ENCODE measurements at regions not wholly inside any gene's neighbourhood (a gene's known extent, or its start where the extent isn't known, plus 50 kb on each side); places are given as distances from the start of the nearest gene placed in this dataset.

DNA sequence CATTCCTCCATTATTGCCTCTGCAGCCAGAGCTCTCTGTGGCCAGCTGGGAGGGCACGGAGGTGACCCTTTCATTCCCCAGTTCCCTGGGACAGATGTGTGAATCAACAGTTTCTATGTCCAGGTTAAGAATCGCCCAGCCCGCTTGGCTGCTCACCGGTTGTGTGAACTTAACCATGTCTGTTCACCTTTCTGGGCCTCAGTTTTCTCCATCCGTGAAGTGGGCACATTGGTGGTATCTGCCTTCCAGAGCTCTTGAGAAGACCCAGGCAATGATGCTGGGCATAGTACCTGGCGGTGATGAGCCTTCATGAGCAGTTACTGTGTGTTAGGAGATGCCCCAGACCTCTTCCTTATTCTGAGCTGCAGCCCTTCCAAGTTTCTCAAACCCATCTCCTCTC, 238.3 kb downstream of the MATN1 start:
- no peak overlapping the region for H3K27ac ChIP-seq (ENCODE audit: low read length)
- H3K9me3 ChIP-seq (ENCODE audit: control insufficient read depth, insufficient read depth, low read length), result peaks cover 6% of the 10 kb centered on the region
- no peaks in the 10 kb centered on the region for H3K27me3 ChIP-seq (ENCODE audit: control insufficient read depth, insufficient read depth, low read length)
- H3K36me3 ChIP-seq (ENCODE audit: control insufficient read depth, insufficient read depth, low read length), result no peaks in the 10 kb centered on the region
- DNase-seq (ENCODE audit: low read depth, low spot score), result no peak
- no peaks in the 10 kb centered on the region for H3K4me1 ChIP-seq (ENCODE audit: control insufficient read depth, insufficient read depth, low read length)
- WGBS (ENCODE audit: insufficient coverage, insufficient read length), result no CpG with 5 or more reads among the region's 6 CpGs
- no peak overlapping the region for H3K4me3 ChIP-seq (ENCODE audit: low read length)

DNA sequence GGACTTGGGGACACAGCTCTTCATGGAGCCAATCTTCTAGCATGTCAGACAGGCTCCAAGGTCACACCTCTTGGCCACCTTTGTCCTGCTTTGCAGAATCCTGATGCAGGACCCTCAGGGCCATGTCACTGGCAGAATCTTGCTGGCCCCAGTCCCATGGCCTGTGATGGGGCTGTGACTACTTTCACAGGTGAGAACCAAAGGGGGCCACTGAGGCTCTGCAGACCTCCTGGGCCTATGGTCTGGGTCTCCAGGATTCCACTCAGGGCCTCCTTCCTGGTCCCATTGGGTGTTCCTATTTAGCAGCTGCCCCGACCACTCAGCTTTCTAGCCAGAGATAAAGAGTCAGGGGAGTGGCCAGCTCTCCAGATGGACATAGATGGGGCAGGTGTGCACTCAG, 238.7 kb downstream of the MATN1 start:
- DNase-seq (ENCODE audit: low read depth, low spot score), result no peak
- no CpG with 5 or more reads among the region's 1 CpG for WGBS (ENCODE audit: insufficient coverage, insufficient read length)
- H3K27me3 ChIP-seq (ENCODE audit: control insufficient read depth, insufficient read depth, low read length), result no peaks in the 10 kb centered on the region

DNA sequence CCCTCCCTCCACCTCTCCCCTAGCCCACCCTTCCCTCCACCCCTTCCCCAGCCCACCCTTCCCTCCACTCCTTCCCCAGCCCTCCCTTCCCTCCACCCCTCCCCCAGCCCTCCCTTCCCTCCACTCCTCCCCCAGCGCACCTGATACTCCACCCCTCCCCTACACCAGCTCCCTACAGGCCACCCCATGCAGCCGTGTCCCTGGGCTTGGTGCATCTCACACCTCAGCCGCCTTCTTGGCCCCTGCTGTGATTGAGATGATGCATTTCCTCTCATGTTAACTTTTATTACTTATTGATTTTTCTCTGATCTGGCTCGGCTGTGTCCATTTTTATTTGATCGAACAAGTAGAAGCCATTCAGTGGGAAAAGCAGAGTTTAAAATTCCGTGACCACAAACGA, 243.8 kb downstream of the MATN1 start:
- DNase-seq (ENCODE audit: low read depth, low spot score), result no peak
- Histone ChIP-seq H3K27me3 (ENCODE audit: control insufficient read depth, insufficient read depth, low read length) (no peaks in the 10 kb centered on the region), H3K4me1 (ENCODE audit: control insufficient read depth, insufficient read depth, low read length) (no peaks in the 10 kb centered on the region), H3K4me3 (ENCODE audit: low read length) (no peak overlapping the region), H3K27ac (ENCODE audit: low read length) (no peak overlapping the region), H3K9me3 (ENCODE audit: control insufficient read depth, insufficient read depth, low read length) (peaks cover 6% of the 10 kb centered on the region), H3K36me3 (ENCODE audit: control insufficient read depth, insufficient read depth, low read length) (no peaks in the 10 kb centered on the region)
- WGBS (ENCODE audit: insufficient coverage, insufficient read length), result no CpG with 5 or more reads among the region's 7 CpGs

More for the DNA sequence above, 238.7 kb downstream of the MATN1 start:
- no peak overlapping the region for H3K4me3 ChIP-seq (ENCODE audit: low read length)
- H3K36me3 ChIP-seq (ENCODE audit: control insufficient read depth, insufficient read depth, low read length), result no peaks in the 10 kb centered on the region
- H3K9me3 ChIP-seq (ENCODE audit: control insufficient read depth, insufficient read depth, low read length), result peaks cover 6% of the 10 kb centered on the region
- no peaks in the 10 kb centered on the region for H3K4me1 ChIP-seq (ENCODE audit: control insufficient read depth, insufficient read depth, low read length)
- H3K27ac ChIP-seq (ENCODE audit: low read length), result no peak overlapping the region

DNA sequence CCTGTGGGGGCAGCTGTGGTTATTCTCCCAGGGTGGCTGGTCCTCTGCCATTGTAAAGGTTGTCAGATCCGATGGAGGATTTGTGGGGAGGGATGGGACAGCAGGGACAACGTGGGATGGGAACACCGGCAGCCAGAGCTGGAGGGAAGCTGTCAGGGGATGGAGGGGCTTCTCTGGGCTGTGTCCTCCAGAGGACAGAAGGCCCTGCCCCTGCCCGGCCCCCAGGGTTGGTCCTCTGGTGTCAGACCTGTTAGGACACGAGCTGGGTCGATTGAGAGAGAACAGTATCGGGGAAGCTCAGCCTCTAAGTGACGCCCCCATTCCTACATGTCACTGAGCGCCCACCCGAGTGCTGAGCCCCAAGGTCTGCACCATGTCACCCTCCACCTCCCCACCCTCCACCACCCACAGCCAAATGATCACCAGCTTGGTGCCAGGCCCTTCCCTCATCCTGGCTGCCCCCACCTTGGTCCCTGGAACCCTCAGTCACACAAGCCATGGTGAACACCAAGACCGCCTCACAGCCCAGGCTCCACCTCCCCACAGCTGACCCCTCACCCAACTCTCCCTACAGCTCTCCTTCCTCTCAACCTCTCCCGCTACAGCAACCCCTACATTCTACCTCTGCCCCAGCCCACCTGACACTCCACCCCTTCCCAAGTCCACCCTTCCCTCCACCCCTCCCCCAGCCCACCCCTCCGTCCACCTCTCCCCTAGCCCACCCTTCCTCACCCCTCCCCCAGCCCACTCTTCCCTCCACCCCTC, 244.4 kb downstream of the MATN1 start:
- H3K27me3 ChIP-seq (ENCODE audit: control insufficient read depth, insufficient read depth, low read length), result no peaks in the 10 kb centered on the region
- H3K4me1 ChIP-seq (ENCODE audit: control insufficient read depth, insufficient read depth, low read length), result no peaks in the 10 kb centered on the region
- peaks cover 3% of the 10 kb centered on the region; the same call in 1 of the 2 replicates for H3K9me3 ChIP-seq (ENCODE audit: control insufficient read depth, insufficient read depth, low read length)
- H3K36me3 ChIP-seq (ENCODE audit: control insufficient read depth, insufficient read depth, low read length), result no peaks in the 10 kb centered on the region
- DNase-seq (ENCODE audit: low read depth, low spot score), result no peak
- no peak overlapping the region for H3K27ac ChIP-seq (ENCODE audit: low read length)
- WGBS (ENCODE audit: insufficient coverage, insufficient read length), result no CpG with 5 or more reads among the region's 13 CpGs
- no peak overlapping the region for H3K4me3 ChIP-seq (ENCODE audit: low read length)

DNA sequence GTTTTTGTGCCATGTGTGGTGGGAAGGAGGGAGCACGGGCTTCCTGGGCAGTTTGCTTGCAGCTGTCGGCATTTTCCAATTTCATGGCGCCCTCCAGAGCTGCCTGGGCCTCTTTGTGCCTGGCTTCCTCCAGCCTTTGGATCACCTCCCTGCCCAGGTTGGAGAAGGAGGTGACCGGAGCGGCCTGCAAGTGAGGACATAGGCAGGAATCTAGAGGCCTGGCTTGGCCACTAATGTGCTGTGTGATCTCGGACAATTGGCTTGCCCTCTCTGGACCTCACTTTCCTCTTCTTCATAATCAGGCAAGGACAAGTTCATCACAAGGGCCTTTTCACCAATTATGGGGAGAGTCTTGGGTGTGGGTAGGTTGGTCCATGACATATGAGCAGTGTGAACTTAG, 245.1 kb downstream of the MATN1 start:
- H3K27me3 ChIP-seq (ENCODE audit: control insufficient read depth, insufficient read depth, low read length), result no peaks in the 10 kb centered on the region
- H3K4me3 ChIP-seq (ENCODE audit: low read length), result no peak overlapping the region
- H3K9me3 ChIP-seq (ENCODE audit: control insufficient read depth, insufficient read depth, low read length), result peaks cover 3% of the 10 kb centered on the region; the same call in 1 of the 2 replicates
- no peak overlapping the region for H3K27ac ChIP-seq (ENCODE audit: low read length)
- DNase-seq (ENCODE audit: low read depth, low spot score), result no peak
- no peaks in the 10 kb centered on the region for H3K4me1 ChIP-seq (ENCODE audit: control insufficient read depth, insufficient read depth, low read length)
- no CpG with 5 or more reads among the region's 6 CpGs for WGBS (ENCODE audit: insufficient coverage, insufficient read length)
- no peaks in the 10 kb centered on the region for H3K36me3 ChIP-seq (ENCODE audit: control insufficient read depth, insufficient read depth, low read length)

- no peak overlapping the region for H3K4me3 ChIP-seq (ENCODE audit: low read length)
- DNase-seq (ENCODE audit: low read depth, low spot score), result no peak
- no CpG with 5 or more reads among the region's 8 CpGs for WGBS (ENCODE audit: insufficient coverage, insufficient read length)
Measured at GRCh38 chr1:30477588-30477987, 245.8 kb downstream of the MATN1 start.

DNA sequence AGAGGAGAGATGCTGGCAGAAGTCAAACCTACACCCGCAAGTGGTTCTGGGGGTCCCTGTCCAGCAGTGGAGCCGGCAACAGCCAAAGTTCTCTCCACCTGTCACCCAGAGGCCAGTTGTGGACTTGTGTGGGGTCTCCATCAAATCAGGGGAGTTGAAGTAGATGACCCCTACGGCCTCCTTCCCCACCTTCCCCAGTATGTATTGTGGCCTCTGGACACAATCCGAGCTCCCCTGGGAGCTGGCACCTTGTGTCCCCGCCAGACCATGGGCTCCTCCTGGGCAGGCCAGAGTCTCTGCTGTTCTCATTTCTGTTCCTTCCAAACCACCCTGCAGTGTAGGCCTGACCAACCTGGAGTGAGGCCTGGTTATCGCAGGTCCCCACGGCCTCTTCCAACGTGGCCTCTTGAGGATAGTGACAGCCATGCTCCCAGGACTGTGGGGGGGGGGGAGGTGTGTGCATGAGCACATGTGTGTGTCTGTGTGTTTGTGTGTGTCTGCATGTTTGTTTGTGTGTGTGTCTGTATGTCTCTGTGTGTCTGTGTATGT, 246.4 kb downstream of the MATN1 start:
- H3K27me3 ChIP-seq (ENCODE audit: control insufficient read depth, insufficient read depth, low read length), result no peaks in the 10 kb centered on the region
- no peak overlapping the region for H3K27ac ChIP-seq (ENCODE audit: low read length)
- no CpG with 5 or more reads among the region's 8 CpGs for WGBS (ENCODE audit: insufficient coverage, insufficient read length)
- H3K9me3 ChIP-seq (ENCODE audit: control insufficient read depth, insufficient read depth, low read length), result 0 out of 2 replicates have a peak, but pooled peaks cover 1% of the 10 kb centered on the region
- no peaks in the 10 kb centered on the region for H3K36me3 ChIP-seq (ENCODE audit: control insufficient read depth, insufficient read depth, low read length)
- no peaks in the 10 kb centered on the region for H3K4me1 ChIP-seq (ENCODE audit: control insufficient read depth, insufficient read depth, low read length)
- H3K4me3 ChIP-seq (ENCODE audit: low read length), result no peak overlapping the region
- DNase-seq (ENCODE audit: low read depth, low spot score), result no peak

More at GRCh38 chr1:30477588-30477987, 245.8 kb downstream of the MATN1 start:
- H3K27ac ChIP-seq (ENCODE audit: low read length), result no peak overlapping the region
- H3K4me1 ChIP-seq (ENCODE audit: control insufficient read depth, insufficient read depth, low read length), result no peaks in the 10 kb centered on the region
- H3K27me3 ChIP-seq (ENCODE audit: control insufficient read depth, insufficient read depth, low read length), result no peaks in the 10 kb centered on the region
- H3K9me3 ChIP-seq (ENCODE audit: control insufficient read depth, insufficient read depth, low read length), result 0 out of 2 replicates have a peak, but pooled peaks cover 1% of the 10 kb centered on the region
- H3K36me3 ChIP-seq (ENCODE audit: control insufficient read depth, insufficient read depth, low read length), result no peaks in the 10 kb centered on the region

DNA sequence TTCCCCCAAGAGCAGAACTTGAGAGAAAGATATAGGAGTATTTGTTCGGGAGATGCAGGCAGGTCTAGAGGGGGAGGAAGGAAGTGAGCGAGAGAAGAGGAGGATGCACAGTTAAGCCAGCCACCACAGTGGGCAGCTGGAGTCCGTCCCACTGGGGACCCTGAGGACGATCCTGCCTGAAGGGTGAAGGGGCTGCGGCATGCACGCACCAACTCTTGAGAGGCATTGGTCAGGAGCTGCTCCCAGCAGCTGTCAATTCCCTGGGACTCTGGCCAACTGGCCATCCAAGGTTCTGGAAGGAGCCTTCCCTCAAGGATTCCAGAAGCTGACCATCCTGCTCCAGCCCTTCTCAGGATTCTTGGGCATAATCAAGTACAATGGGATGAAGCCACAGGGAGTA, 246.9 kb downstream of the MATN1 start:
- Histone ChIP-seq H3K4me3 (ENCODE audit: low read length) (no peak overlapping the region), H3K4me1 (ENCODE audit: control insufficient read depth, insufficient read depth, low read length) (no peaks in the 10 kb centered on the region), H3K27ac (ENCODE audit: low read length) (no peak overlapping the region), H3K9me3 (ENCODE audit: control insufficient read depth, insufficient read depth, low read length) (0 out of 2 replicates have a peak, but pooled peaks cover 1% of the 10 kb centered on the region), H3K27me3 (ENCODE audit: control insufficient read depth, insufficient read depth, low read length) (no peaks in the 10 kb centered on the region), H3K36me3 (ENCODE audit: control insufficient read depth, insufficient read depth, low read length) (no peaks in the 10 kb centered on the region)
- no CpG with 5 or more reads among the region's 6 CpGs for WGBS (ENCODE audit: insufficient coverage, insufficient read length)
- DNase-seq (ENCODE audit: low read depth, low spot score), result no peak

DNA sequence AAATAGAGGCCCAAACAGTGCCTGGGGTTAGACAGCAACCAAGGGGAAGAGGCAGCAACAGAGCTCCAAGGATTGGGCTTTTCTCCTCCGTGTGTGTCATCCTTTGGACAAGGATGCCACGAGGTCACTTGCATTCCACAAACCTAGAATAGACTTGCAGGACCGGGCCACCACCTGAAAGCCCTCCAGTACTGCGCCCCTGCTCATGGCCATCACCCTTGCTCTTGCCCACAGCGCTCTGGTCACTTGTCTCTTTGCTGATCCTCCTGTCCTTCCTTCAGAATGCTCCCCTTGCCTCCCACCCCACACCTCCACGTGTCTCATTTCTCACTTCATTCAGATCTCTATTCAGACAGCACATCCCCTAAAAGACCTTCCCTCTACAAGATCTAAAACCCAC, 247.4 kb downstream of the MATN1 start:
- WGBS (ENCODE audit: insufficient coverage, insufficient read length), result no CpG with 5 or more reads among the region's 6 CpGs
- H3K4me3 ChIP-seq (ENCODE audit: low read length), result no peak overlapping the region
- H3K27ac ChIP-seq (ENCODE audit: low read length), result no peak overlapping the region
- H3K36me3 ChIP-seq (ENCODE audit: control insufficient read depth, insufficient read depth, low read length), result no peaks in the 10 kb centered on the region
- no peak for DNase-seq (ENCODE audit: low read depth, low spot score)
- H3K27me3 ChIP-seq (ENCODE audit: control insufficient read depth, insufficient read depth, low read length), result no peaks in the 10 kb centered on the region
- H3K4me1 ChIP-seq (ENCODE audit: control insufficient read depth, insufficient read depth, low read length), result no peaks in the 10 kb centered on the region
- H3K9me3 ChIP-seq (ENCODE audit: control insufficient read depth, insufficient read depth, low read length), result no peaks in the 10 kb centered on the region

DNA sequence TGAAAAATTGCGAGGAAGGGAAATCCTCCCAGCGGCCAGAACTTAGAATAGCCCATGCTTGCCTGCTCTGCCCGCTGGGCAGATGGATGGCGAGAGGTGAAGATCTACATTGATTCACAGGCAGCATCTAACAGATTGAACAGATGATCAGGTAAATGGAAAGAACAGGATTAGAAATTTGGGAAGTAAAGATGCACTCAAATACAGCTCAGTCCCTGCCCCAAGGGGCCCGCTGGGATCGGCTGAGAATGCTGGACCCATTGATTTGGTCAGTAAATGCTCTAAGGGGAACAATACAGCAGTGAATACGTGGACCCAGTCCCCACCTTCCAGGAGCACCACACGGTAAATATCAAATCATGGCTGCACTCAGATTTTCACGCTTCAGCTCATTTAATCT, 248.2 kb downstream of the MATN1 start:
- Histone ChIP-seq H3K4me1 (ENCODE audit: control insufficient read depth, insufficient read depth, low read length) (no peaks in the 10 kb centered on the region), H3K9me3 (ENCODE audit: control insufficient read depth, insufficient read depth, low read length) (no peaks in the 10 kb centered on the region), H3K36me3 (ENCODE audit: control insufficient read depth, insufficient read depth, low read length) (no peaks in the 10 kb centered on the region), H3K4me3 (ENCODE audit: low read length) (no peak overlapping the region), H3K27ac (ENCODE audit: low read length) (no peak overlapping the region), H3K27me3 (ENCODE audit: control insufficient read depth, insufficient read depth, low read length) (no peaks in the 10 kb centered on the region)
- WGBS (ENCODE audit: insufficient coverage, insufficient read length), result no CpG with 5 or more reads among the region's 9 CpGs
- DNase-seq (ENCODE audit: low read depth, low spot score), result no peak

DNA sequence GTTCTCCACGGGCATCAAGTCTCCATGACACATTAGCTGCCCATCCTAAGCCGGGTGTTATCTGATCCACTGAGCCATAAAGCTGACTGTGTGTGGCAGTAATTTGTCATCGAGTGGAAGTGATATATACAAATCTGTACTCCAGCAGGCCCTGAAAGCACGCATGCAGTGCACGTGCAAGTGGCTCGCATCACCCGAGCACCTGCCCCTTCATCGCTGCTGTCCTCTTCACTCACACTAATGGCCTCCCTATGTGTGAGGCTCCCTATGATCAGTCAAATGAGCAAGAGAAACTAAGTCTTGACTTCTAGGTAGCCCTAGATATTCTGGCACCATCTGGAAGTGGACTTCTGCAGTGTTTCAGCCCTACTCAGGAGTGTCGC, 248.6 kb downstream of the MATN1 start:
- DNase-seq (ENCODE audit: low read depth, low spot score), result no peak
- Histone ChIP-seq H3K9me3 (ENCODE audit: control insufficient read depth, insufficient read depth, low read length) (no peaks in the 10 kb centered on the region), H3K27me3 (ENCODE audit: control insufficient read depth, insufficient read depth, low read length) (no peaks in the 10 kb centered on the region), H3K27ac (ENCODE audit: low read length) (no peak overlapping the region), H3K4me1 (ENCODE audit: control insufficient read depth, insufficient read depth, low read length) (no peaks in the 10 kb centered on the region), H3K4me3 (ENCODE audit: low read length) (no peak overlapping the region), H3K36me3 (ENCODE audit: control insufficient read depth, insufficient read depth, low read length) (no peaks in the 10 kb centered on the region)
- no CpG with 5 or more reads among the region's 9 CpGs for WGBS (ENCODE audit: insufficient coverage, insufficient read length)
